ENCODE measurements at regions not wholly inside any gene's neighbourhood (a gene's known extent, or its start where the extent isn't known, plus 50 kb on each side); places are given as distances from the start of the nearest gene placed in this dataset.
"Not testable (repeated sequence)": the region's sequence is repeated elsewhere in the genome, so short reads cannot be mapped to it uniquely, and the experiment has no call there.

DNA sequence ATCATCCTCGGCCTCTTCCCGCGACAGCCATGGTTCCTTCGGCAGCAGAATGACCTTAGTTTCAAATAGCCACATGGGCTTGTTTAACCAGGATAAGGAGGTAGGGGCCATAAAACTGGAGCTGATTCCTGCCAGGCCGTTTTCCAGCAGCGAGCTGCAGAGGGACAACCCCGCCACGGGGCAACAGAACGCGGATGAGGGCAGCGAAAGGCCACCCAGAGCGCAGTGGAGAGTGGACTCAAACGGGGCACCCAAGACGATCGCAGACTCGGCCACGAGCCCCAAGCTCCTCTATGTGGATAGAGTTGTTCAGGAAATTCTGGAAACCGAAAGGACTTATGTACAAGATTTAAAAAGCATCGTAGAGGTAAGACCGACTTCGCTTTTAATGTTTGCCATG, 131.8 kb upstream of the MTHFD1L start:
- DNase-seq (ENCODE audit: low read depth in 4 of 4, low spot score in 2 of 4): no peak

DNA sequence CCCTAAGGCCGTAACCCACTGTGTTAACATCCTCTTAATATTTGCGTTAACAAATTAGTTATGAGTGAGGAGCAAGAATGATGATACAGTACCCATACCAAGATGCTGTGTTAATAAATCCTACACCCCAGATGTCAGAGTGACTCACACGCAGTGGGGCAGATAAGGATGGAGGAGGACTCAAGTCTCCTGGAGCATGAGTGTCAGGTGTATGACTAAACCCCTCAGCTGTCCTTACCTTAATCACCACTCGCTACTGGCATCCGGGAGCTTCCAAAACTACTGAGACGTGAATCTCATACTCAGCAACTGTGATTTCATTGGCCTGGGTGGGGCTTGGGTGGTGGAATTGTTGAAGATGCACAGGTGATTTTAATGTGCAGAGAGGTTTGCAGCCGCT, 131.3 kb upstream of the MTHFD1L start:
- DNase-seq (ENCODE audit: low read depth in 4 of 4, low spot score in 2 of 4): no peak

DNA sequence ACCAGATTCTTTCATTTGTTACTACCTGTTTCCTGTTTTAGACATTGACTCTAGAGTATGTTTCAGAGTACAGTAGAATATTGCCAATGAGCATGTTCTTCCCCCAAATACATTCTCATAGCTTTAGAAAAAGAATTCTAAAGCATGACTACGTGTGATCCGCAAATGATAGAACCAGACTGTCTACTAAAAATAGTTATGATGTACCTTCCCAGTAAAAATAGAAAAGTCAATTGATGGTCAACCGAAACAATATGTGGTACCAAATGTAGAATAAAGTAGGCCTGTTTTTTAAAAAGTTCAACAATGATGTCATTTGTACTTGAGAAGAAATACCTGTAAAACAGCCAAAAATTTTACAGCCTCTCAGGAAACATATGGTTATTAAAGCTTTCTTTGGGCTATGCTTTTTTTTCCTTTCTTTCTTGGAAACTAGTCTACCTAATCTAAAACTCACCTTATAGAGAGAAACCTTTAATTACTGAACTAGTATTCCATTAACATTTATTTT, 130.1 kb upstream of the MTHFD1L start:
- no peak for DNase-seq (ENCODE audit: low read depth in 4 of 4, low spot score in 2 of 4)

DNA sequence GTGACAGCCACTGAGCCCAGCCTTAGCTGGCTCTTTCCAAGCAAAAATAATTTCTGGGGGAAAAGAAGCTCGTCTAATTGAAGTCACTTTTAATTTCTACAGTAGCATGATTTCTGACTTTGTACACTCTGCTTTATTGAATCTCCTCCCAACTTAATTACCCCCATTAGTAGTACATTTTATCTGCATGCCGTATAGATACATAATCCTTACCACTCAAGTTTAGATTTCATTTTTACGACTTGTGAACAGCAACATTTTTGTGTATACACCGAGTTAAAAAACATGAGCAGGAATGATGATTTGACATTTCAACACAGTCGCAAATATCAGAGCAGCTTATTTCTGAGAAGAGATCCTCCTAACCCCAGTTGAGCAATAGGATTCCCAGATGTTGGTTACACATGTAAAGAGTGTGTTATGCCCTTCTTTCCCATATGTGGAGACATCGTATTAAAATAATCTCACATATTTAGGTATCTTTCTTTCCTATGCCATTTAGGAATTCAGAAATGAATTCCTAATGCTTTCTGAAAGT, 127.3 kb upstream of the MTHFD1L start:
- no peak for DNase-seq (ENCODE audit: low read depth in 4 of 4, low spot score in 2 of 4)

DNA sequence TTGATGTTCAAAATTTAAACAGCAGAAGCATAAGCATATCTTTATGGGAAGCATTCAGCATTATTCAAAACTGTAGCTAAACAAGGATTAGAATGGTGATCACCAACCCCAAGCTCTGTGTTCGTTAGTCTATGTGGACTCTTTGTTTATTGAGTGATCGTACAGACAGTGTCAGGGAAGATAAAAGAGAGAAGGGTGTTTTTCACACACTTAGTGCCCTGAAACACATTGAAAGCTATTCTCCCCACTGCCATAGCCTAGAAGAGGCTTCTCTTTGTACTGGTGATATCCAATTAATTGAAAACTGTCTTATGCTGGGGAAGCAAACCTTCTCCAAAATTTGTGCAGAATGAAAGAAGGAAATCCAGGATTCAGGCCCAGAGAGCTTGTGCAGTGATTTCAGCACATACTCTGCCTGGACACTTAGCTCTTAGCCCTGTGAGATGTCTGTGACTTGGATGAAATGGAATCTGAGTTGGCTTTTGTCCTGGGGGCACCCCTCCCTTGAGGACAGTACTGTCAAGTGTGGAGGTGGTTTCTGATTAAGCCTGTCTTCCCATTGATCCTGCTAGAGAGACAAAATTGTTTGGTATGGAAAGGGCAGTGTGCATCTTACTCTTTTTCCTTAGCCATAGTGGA, 125.7 kb upstream of the MTHFD1L start:
- DNase-seq (ENCODE audit: low read depth in 4 of 4, low spot score in 2 of 4): no peak

DNA sequence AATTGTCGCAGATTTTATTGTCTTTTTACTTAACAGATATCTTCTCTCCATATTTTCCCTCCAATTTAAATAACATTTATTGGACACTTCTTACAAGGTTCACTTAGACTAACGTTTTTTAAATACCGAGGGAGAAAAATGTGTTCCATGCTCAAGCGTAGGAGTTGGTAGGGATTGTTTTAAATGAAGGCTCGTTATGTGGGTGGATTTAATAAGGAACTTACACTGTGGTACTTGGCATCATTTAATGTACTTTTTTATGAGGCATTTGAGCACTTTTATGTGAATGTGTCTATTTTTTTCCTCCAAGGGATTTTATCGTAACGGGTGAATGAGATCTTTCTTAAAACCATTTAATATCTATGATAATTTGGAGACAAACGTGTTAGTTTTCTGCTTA, 125.0 kb upstream of the MTHFD1L start:
- DNase-seq (ENCODE audit: low read depth in 4 of 4, low spot score in 2 of 4): no peak

DNA sequence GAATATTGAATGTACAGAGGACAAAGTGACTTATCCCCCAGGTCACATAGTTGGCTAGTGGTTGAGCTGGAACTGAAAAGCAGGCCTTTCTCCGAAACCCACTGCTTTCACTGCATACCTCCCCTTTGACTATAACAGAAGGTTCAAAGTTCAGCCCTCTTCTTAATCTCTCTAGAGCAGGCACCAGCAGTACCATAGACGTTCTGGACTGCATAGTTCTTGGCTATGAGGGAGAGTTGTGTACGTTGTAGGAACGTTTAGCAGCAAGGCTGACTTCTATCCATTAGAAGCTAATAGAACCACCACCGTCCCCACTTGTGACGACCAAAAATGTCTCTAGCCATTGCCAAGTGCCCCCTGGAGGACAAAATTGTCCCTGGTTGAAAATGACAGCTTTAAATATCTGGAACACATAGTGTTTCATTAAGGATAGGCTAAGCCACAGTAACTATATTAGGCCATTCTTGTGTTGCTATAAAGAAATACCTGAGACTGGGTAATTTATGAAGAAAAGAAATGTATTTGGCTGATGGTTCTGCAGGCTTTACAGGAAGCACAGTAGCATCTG, 123.8 kb upstream of the MTHFD1L start:
- no peak for DNase-seq (ENCODE audit: low read depth in 4 of 4, low spot score in 2 of 4)

DNA sequence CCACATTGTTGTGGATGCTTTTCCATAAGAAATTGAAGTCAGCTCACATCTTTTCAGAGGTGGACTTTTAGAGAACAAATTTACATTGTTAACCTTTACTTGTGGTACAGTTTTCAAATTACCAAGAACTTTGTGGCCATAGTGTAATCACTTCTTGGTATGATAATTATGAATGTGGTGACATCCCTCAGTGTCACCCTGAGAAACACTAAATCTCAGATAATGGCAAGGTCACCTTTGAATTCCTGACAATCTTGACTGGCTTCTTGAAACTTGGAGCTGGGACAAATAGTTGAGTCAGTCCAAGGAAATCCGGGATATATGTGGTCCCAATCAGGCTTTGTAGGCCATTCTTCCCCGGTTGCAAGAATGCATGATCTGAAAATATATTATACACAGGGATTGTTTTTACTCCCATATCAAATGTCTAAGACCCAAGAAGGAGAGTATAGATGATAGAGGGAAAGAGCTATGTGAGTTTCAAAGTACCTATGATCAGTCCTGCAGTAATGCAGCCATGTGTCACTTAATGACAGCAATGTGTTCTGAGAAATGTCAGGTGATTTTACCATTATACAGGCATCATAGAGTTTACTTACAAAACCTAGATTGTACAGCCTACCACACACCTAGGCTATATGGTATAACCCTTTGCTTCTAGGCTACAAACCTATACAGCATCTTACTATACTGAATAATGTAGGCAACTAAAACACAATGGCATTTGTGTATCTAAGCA, 120.8 kb upstream of the MTHFD1L start:
- DNase-seq (ENCODE audit: low read depth in 4 of 4, low spot score in 2 of 4): no peak

DNA sequence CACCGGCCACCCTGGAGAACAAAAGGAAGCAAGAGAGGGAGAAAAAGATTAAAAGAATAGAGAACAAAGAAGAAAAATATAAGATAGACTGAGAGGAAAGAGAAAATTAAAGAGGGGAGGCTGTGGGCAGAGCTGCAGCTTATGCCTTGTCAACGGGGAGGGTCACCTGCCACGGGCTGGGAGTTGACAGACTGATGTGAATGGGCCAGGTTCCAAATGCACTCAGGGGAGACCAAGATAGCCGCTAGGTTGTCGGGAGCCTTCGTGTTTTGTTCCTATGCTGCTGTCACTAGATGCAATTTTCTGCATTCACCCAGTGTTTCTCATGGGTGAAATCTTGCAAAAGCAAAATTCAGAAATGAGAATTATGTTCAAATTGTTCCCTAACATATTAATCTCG, 119.6 kb upstream of the MTHFD1L start:
- no peak for DNase-seq (ENCODE audit: low read depth in 4 of 4, low spot score in 2 of 4)

DNA sequence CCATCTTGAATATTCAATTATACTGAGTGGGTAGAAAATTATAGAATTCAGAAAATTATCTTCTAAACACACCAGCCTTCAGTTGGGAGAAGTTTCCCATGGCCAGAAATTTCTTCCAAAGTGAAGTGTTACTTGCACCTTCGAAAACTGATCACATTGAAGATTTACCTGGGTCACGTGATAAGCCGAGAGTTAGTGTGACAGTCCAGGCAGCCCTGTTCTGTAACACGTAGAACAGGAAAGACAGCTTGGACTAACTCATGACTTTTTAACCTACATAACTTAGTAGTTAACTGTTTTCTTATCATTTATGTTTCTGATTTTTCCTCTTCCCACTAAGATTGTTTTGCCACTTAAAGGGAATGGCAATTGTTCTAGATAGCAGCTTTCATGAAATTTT, 118.3 kb upstream of the MTHFD1L start:
- no peak for DNase-seq (ENCODE audit: low read depth in 4 of 4, low spot score in 2 of 4)

DNA sequence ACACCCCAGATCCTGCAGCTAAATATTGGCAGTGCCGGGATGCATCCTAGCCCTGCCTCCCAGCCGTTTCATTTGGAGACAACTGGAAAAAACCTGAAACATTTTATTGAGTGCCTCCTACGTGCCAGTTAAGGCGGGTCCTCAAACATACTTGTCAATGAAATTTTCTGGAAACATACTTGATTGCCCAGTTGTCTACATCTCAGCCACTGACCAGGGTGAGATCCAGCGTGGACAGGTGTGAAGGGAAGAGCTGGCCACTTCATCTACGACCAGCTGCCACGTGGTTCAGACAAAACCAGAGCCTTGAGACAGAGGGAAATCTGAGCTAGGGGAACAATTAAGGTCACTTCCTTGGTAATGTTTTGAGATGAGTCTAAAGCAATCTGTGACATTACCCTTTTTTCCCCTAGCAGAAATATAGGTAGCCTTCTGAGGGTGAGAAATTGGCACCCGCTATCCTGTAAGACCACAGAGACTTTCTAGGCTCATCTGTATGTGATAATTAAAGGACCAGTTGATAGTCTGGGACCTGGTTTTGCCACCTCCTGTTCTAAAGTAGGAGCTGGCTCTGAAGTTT, 116.3 kb upstream of the MTHFD1L start:
- no peak for DNase-seq (ENCODE audit: low read depth in 4 of 4, low spot score in 2 of 4)

DNA sequence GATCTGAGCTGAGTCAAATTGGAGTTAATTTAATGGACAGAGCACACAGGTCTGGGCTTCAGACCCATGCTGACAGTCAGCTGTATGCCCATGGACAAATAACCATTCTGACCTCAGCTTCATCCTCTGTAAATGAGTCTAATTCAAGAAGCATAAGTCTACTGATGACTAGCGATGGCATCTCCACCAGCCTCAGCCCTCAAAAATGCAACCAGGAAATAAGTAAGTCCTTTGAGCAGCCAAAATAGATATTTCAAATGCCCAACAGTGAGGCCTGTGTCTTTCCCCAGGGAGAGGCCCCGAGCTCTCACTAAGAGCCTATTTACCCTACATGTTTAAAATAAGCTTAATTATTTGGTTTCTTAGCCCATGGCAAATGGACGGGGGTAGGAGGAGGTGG, 114.2 kb upstream of the MTHFD1L start:
- no peak for DNase-seq (ENCODE audit: low read depth in 4 of 4, low spot score in 2 of 4)

DNA sequence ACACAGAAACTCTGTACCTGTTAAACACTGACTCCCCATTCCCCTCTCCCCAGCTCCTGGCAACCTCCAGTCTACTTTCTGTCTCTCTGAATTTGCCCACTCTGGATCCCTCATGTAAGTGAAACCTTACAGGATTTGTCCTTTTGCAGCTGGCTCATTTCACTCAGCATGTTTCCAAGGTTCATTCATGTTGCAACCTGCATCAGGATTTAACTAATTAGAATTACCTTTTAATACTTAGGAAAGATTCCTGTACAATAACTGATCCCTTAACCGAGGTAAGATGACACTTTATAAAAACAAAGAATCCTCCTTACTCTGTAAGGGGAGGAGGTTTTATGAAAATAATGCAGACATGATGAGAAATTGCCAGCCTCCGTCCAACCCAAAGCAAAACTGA, 113.1 kb upstream of the MTHFD1L start:
- DNase-seq (ENCODE audit: low read depth in 4 of 4, low spot score in 2 of 4): no peak

DNA sequence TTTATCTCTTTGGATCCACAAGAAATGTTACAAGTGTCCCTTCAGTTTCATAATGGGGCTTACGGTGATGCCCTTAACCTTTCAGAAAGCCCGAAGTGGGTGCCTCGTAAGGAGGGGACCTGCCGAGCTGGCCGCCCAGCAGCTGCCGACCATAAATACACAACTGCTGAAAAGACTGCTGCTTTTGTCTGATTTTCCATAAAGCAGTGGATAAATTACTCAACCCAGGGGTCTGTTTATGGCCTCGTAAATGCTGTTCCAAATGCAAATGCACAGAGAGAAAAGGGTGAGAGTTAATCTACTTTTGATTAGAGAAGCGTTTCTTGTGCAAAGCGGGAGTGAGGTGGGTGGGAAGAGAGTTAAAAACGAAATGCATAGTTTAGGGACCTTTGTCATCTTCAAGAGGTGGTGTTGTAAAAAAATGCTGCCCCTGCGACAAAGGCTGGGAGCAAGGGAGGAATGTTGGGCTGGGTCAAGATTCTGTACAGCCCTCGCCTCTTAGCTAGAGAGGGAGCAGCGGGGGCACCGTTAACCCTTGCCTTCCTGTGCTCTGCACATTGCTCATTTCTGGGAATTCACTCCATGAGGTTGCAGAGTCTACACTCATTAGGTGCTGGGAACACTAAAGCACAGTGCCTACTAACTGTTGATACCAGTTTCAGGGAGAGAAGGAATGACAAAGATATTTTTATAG, 112.0 kb upstream of the MTHFD1L start:
- no peak for DNase-seq (ENCODE audit: low read depth in 4 of 4, low spot score in 2 of 4)

DNA sequence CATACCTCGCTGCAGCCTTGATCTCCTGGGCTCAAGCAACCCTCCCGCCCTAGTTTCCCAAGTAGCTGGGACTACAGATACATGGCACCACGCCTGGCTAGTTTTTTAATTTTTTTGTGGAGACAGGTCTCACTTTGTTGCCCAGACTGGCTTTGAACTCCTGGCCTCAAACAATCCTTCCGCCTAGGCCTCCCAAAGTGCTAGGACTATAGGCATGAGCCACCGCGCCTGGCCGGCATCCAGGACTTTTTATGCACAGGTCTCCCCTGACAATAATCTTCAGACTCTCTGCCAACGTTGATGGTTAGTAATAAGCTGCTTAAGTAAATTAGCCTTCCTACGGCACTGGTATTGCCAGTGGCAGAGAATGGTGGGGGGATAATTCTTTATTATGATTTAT, 110.5 kb upstream of the MTHFD1L start:
- DNase-seq (ENCODE audit: low read depth in 4 of 4, low spot score in 2 of 4): no peak

DNA sequence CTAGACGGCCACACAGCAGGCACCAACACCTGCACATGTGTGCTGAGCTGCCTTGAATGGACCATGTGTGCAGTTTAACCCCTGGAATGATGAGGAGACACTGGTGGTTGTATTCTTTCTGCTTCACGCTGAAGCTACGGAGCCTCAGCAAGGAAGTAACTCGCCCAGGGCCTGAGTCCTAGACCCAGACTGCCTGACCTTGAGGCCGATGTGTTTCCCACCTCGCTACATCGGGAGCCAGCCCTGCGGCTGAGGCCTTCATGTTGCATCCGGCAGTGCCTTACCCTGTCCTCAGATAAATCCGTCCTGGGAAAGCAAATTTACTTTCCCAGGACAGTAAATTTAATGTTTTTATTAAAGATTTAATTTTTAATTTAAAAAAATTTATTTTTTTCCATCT, 110.0 kb upstream of the MTHFD1L start:
- DNase-seq (ENCODE audit: low read depth in 4 of 4, low spot score in 2 of 4): no peak

DNA sequence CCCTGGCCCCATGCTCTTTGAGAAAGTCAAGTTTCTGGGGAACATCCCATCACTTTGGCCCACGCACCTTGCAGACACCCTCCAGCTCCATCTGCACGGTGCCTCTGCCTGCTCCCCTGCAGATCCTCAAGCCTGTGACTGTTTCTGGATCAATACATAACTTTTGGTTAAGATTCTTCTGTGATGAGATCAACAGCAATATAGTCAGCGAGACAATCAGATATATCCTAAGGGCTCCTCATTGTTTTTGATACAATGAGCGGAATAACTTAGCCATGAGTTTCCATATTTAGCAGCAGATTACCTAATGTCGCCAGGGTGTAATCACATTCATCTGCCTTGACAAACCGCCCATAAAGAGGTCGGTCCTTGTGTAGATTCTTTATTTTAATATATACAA, 109.3 kb upstream of the MTHFD1L start:
- DNase-seq (ENCODE audit: low read depth in 4 of 4, low spot score in 2 of 4): no peak

DNA sequence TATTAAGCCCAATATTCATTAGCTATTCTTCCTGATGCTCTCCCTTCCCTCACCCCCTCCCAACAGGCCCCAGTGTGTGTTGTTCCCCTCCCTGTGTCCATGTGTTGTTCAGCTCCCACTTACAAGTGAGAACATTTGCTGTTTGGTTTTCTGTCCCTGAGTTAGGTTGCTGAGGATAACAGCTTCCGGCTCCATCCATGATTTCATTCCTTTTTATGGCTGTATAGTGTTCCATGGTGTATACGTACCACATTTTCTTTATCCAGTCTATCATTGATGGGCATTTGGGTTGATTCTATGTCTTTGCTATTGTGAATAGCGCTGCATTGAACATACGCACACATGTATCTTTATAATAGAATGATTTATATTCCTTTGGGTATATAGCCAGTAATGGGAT, 107.7 kb upstream of the MTHFD1L start:
- DNase-seq (ENCODE audit: low read depth in 4 of 4, low spot score in 2 of 4): not testable (repeated sequence)

DNA sequence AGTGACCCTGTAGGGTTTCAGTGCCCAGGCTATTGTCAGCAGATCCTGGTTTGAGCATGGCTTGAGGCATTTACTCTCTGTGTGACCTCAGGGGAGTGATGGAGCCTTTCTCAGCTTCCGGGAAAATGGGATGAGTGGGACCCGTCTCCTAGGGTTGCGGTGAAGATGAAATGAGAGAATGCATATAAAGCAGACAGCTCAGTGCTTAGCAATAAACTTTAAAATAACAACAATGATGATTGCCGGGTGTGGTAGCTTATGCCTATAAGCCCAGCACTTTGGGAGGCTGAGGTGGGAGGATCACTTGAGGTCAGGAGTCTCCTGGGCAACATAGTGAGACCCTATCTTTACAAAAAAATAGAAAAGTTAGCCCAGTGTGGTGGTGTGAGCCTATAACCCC, 106.0 kb upstream of the MTHFD1L start:
- DNase-seq (ENCODE audit: low read depth in 4 of 4, low spot score in 2 of 4): no peak

DNA sequence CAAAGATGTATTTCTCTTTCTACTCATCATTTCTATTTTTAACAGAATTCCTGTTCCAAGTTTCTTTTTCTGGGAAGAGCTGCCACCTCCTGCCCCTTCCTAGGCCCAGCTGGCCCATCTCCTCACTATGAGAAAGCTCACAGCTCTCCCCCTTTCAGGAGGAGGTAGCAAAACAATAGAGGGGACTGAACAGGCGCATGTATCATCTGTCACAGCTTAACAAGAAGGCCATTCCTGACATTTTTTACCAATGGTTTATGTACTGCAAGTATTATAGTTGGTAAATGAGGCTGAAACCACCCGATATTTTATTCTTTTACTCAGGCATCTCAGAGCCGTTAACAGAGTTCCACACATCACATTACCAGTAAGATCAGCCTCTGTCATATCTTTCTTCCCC, 103.7 kb upstream of the MTHFD1L start:
- no peak for DNase-seq (ENCODE audit: low read depth in 4 of 4, low spot score in 2 of 4)
